ENCODE measurements at regions not wholly inside any gene's neighbourhood (a gene's known extent, or its start where the extent isn't known, plus 50 kb on each side); places are given as distances from the start of the nearest gene placed in this dataset.

GRCh38 chr5:74239261-74239660 is 401.3 kb downstream of the ENC1 start:
- no peaks in the 10 kb centered on the region for H3K9me3 ChIP-seq (replicated peaks; ENCODE audit: control insufficient read depth, insufficient read depth, low read length)
- CTCF ChIA-PET, result interaction anchor here (0.7 to 1.4 kb wide), 3 partner anchors 27 to 404 kb away, joined by 3 read pairs; no protein-coding TSS in a partner anchor
- FAIRE-seq, result no peak
- in situ Hi-C loops (cut with MboI) (no loop called here), intact Hi-C loops (cut with micrococcal nuclease; ENCODE audit: unreplicated experiment) (no loop called here)
- POLR2A ChIA-PET, result no interaction called here
- RAD21 ChIA-PET (ENCODE audit: unreplicated experiment), result no interaction called here
- no TSS peak for BruUV-seq (replicated peaks)
- no peaks in the 10 kb centered on the region for H4K20me1 ChIP-seq (ENCODE audit: control insufficient read depth, insufficient read depth)
- no peak overlapping the region for H2AFZ ChIP-seq (ENCODE audit: control insufficient read depth, low read depth, low read length)
- no peaks in the 10 kb centered on the region for H3K79me2 ChIP-seq (ENCODE audit: control insufficient read depth, insufficient read depth, low read length)
- H3K9ac ChIP-seq (ENCODE audit: control insufficient read depth, insufficient read depth, low read length), result no peak overlapping the region
- H3K4me3 ChIP-seq, result no peak overlapping the region
- no peaks in the 10 kb centered on the region for H3K36me3 ChIP-seq (ENCODE audit: control insufficient read depth in 2 of 2, insufficient read depth in 2 of 2, low read length in 1 of 2)
- no peak for TF ChIP-seq CHD4 (IDR thresholded peaks at IDR 0.05)
- no peak for TF ChIP-seq SPI1 (IDR thresholded peaks at IDR 0.05; ENCODE audit: borderline replicate concordance, insufficient read depth, low read depth, low read length)
- TF ChIP-seq ATF3 (IDR thresholded peaks at IDR 0.05; ENCODE audit: borderline replicate concordance, extremely low read depth, low read depth, low read length), result no peak
- no peak for TF ChIP-seq CEBPB (IDR thresholded peaks at IDR 0.05; ENCODE audit: borderline replicate concordance in 1 of 2, low read depth in 2 of 2, low read length in 2 of 2)
- TF ChIP-seq WRNIP1 (IDR thresholded peaks at IDR 0.05; ENCODE audit: borderline replicate concordance, low read depth, low read length), result no peak
- no peak for TF ChIP-seq MEF2A (IDR thresholded peaks at IDR 0.05; ENCODE audit: insufficient read depth, low read depth, low read length)
- no peak for TF ChIP-seq SREBF2 (IDR thresholded peaks at IDR 0.05; ENCODE audit: low read length)
- TF ChIP-seq PKNOX1 (IDR thresholded peaks at IDR 0.05), result no peak
- TF ChIP-seq IKZF1 (conservative IDR thresholded peaks at IDR 0.05), result no peak
- TF ChIP-seq SP1 (IDR thresholded peaks at IDR 0.05; ENCODE audit: low read depth, low read length), result no peak
- no peak for TF ChIP-seq CBX5 (IDR thresholded peaks at IDR 0.05; ENCODE audit: low read depth)
- no peak for TF ChIP-seq GATAD2B (conservative IDR thresholded peaks at IDR 0.05; ENCODE audit: low read depth)
- no peak for TF ChIP-seq YY1 (IDR thresholded peaks at IDR 0.05; ENCODE audit: low read depth, low read length)
- 0% methylated on average over 2 of the region's 2 CpGs for WGBS (ENCODE audit: insufficient coverage, insufficient replicate concordance, low lambda C conversion rate, missing lambda C conversion rate)
- H3K4me2 ChIP-seq (ENCODE audit: control insufficient read depth, insufficient read depth), result no peak overlapping the region
- H3K27me3 ChIP-seq (replicated peaks in 1 of 2; ENCODE audit: control insufficient read depth in 2 of 2, insufficient read depth in 2 of 2, low read length in 1 of 2), result no peaks in the 10 kb centered on the region
- no peak for ATAC-seq
- SMC1A ChIA-PET (ENCODE audit: uncharacterized antibody, unreplicated experiment), result interaction anchor here (0.6 to 1.2 kb wide), 3 partner anchors 8 to 90 kb away, joined by 3 read pairs; no protein-coding TSS in a partner anchor
- H3K27ac ChIP-seq (ENCODE audit: control insufficient read depth, insufficient read depth), result no peak overlapping the region
- DNase-seq (ENCODE audit: low read depth, low spot score), result no peak
- H3K4me1 ChIP-seq (ENCODE audit: control insufficient read depth, insufficient read depth, low read length), result peaks cover 9% of the 10 kb centered on the region
